VCaP (cell line): ENCODE measurements at regions not wholly inside any gene's neighbourhood (a gene's known extent, or its start where the extent isn't known, plus 50 kb on each side); places are given as distances from the start of the nearest gene placed in this dataset.

ENCODE experiments used
- H3K27ac ChIP-seq: fragments of 450-650 bp; 2 replicates; pipeline ENCODE4 v1.5.1; 2017
- CTCF ChIP-seq: fragments of 450-650 bp; conservative IDR thresholded peaks from 2 replicates; pipeline ENCODE4 v1.5.1; 2017; ENCODE audit warnings: mild to moderate bottlenecking, moderate library complexity

GRCh38 chr7:113797420-113798010, 121.3 kb downstream of the PPP1R3A start:
- TF ChIP-seq CTCF: no peak
- no peak overlapping the region for H3K27ac ChIP-seq

- no peak for TF ChIP-seq CTCF
- H3K27ac ChIP-seq: no peak overlapping the region
These were observed 122.3 kb downstream of the PPP1R3A start for GRCh38 chr7:113796557-113796956.

GRCh38 chr7:113794573-113794972, 124.2 kb downstream of the PPP1R3A start:
- TF ChIP-seq CTCF: no peak
- H3K27ac ChIP-seq: no peak overlapping the region

- TF ChIP-seq CTCF: no peak
- H3K27ac ChIP-seq: no peak overlapping the region
These were observed 125.6 kb downstream of the PPP1R3A start for GRCh38 chr7:113793171-113793570.

GRCh38 chr7:113790025-113790424, 128.8 kb downstream of the PPP1R3A start:
- no peak for TF ChIP-seq CTCF
- no peak overlapping the region for H3K27ac ChIP-seq

GRCh38 chr7:113787106-113787505, 131.7 kb downstream of the PPP1R3A start:
- TF ChIP-seq CTCF: no peak
- no peak overlapping the region for H3K27ac ChIP-seq

GRCh38 chr7:113784956-113785355, 133.9 kb downstream of the PPP1R3A start:
- no peak overlapping the region for H3K27ac ChIP-seq
- TF ChIP-seq CTCF: no peak
